OCI-LY7 (cell line): ENCODE measurements at regions not wholly inside any gene's neighbourhood (a gene's known extent, or its start where the extent isn't known, plus 50 kb on each side); places are given as distances from the start of the nearest gene placed in this dataset.

Experiments
- BruUV-seq: library from RNA; stranded (reverse); fragments of 400-500 nt; replicated peaks from 2 replicates; lab custom pipeline; 2021; lab: Mats Ljungman, UMichigan
- CTCF ChIA-PET: fragments of 300-600 bp; sonication (Branson Sonifier 250); formaldehyde crosslinking; loops from one replicate; lab custom pipeline; 2022; ENCODE audit warnings: antibody characterized with exemption; ENCODE audit not compliant: unreplicated experiment; lab: Charles Lee
- POLR2A ChIA-PET: fragments of 300-600 bp; sonication (Branson Sonifier 250); formaldehyde crosslinking; loops from one replicate; lab custom pipeline; 2022; ENCODE audit warnings: antibody characterized with exemption; lab: Charles Lee
- DNase-seq: peaks from one replicate; pipeline ENCODE4 v3.0.0-alpha.2; 2015; ENCODE audit warnings: low spot score
- H2AFZ ChIP-seq: fragments of 200-600 bp; sonication (generic), shearing (Covaris generic); 2 replicates; pipeline ENCODE4 v1.6.1; 2014; ENCODE audit warnings: mild to moderate bottlenecking, antibody characterized with exemption, low read length, moderate library complexity
- H3K27ac ChIP-seq: fragments of 200-600 bp; sonication (generic); 2 replicates; pipeline ENCODE4 v1.5.1; 2014; ENCODE audit warnings: mixed run types, low read depth, mild to moderate bottlenecking, moderate library complexity, low read length, inconsistent platforms; ENCODE audit not compliant: poor library complexity, severe bottlenecking
- H3K36me3 ChIP-seq: fragments of 200-600 bp; sonication (generic); 2 replicates; pipeline ENCODE4 v1.6.1; 2014; ENCODE audit warnings: mild to moderate bottlenecking, antibody characterized with exemption, low read length, moderate library complexity, mixed read lengths; ENCODE audit not compliant: insufficient read depth
- H3K4me1 ChIP-seq: fragments of 200-600 bp; sonication (generic); 2 replicates; pipeline ENCODE4 v1.5.1; 2014; ENCODE audit warnings: mild to moderate bottlenecking, low read length; ENCODE audit not compliant: insufficient read depth, poor library complexity, severe bottlenecking
- H3K4me2 ChIP-seq: fragments of 200-600 bp; sonication (generic); 2 replicates; pipeline ENCODE4 v1.6.1; 2014; ENCODE audit warnings: mild to moderate bottlenecking, low read length
- H3K4me3 ChIP-seq: fragments of 200-600 bp; sonication (generic); 2 replicates; pipeline ENCODE4 v1.5.1; 2014; ENCODE audit warnings: mild to moderate bottlenecking, low read depth, low read length; ENCODE audit not compliant: poor library complexity, severe bottlenecking
- H3K79me2 ChIP-seq: fragments of 200-600 bp; sonication (generic); 2 replicates; pipeline ENCODE4 v1.6.1; 2016; ENCODE audit warnings: low read depth, mild to moderate bottlenecking, low read length, moderate library complexity, mixed read lengths; ENCODE audit not compliant: insufficient read depth
- H3K9me2 ChIP-seq: fragments of 200-600 bp; sonication (generic); 2 replicates; pipeline ENCODE4 v1.6.1; 2016; ENCODE audit warnings: mild to moderate bottlenecking, low read length, mixed read lengths; ENCODE audit not compliant: insufficient read depth
- H3K9me3 ChIP-seq: fragments of 200-600 bp; sonication (generic); 2 replicates; pipeline ENCODE4 v1.6.1; 2014; ENCODE audit warnings: mild to moderate bottlenecking, mixed run types, low read length, mixed read lengths
- H4K20me1 ChIP-seq: fragments of 200-600 bp; sonication (generic); 2 replicates; pipeline ENCODE4 v1.6.1; 2014; ENCODE audit warnings: mild to moderate bottlenecking, antibody characterized with exemption, low read length, moderate library complexity, mixed read lengths; ENCODE audit not compliant: insufficient read depth
- CTCF ChIP-seq: fragments of 200-600 bp; sonication (generic); conservative IDR thresholded peaks from 2 replicates; pipeline ENCODE4 v1.5.1; 2014; ENCODE audit warnings: mild to moderate bottlenecking, antibody characterized with exemption, low read length, moderate library complexity, mixed read lengths
- EZH2phosphoT487 ChIP-seq: fragments of 200-600 bp; sonication (generic); IDR thresholded peaks from 2 replicates; pipeline ENCODE4 v1.6.1; 2018; ENCODE audit warnings: low read depth, borderline replicate concordance, mild to moderate bottlenecking, mixed run types, antibody characterized with exemption, low read length, moderate library complexity, mixed read lengths
- intact Hi-C: fragments of 100-400 bp; cut with micrococcal nuclease; formaldehyde crosslinking; loops from one replicate; pipeline ENCODE4 v1.10.0; 2022; ENCODE audit not compliant: unreplicated experiment

- no peaks in the 10 kb centered on the region for H3K4me1 ChIP-seq
- H3K4me2 ChIP-seq = no peak overlapping the region
- BruUV-seq = no TSS peak
- H3K79me2 ChIP-seq = no peaks in the 10 kb centered on the region
- H3K36me3 ChIP-seq = no peaks in the 10 kb centered on the region
- no peak overlapping the region for H3K27ac ChIP-seq
- TF ChIP-seq CTCF (no peak), EZH2phosphoT487 (no peak)
- H4K20me1 ChIP-seq = no peaks in the 10 kb centered on the region
- ChIA-PET POLR2A (no interaction called here), CTCF (no interaction called here)
- DNase-seq = no peak
- intact Hi-C loops = no loop called here
- no peaks in the 10 kb centered on the region for H3K9me2 ChIP-seq
- no peak overlapping the region for H3K4me3 ChIP-seq
- H2AFZ ChIP-seq = no peak overlapping the region
- H3K9me3 ChIP-seq = peaks cover 15% of the 10 kb centered on the region; the same call in 1 of the 2 replicates
Measured at GRCh38 chr20:51303731-51304670, 238.5 kb downstream of the NFATC2 start.

DNA sequence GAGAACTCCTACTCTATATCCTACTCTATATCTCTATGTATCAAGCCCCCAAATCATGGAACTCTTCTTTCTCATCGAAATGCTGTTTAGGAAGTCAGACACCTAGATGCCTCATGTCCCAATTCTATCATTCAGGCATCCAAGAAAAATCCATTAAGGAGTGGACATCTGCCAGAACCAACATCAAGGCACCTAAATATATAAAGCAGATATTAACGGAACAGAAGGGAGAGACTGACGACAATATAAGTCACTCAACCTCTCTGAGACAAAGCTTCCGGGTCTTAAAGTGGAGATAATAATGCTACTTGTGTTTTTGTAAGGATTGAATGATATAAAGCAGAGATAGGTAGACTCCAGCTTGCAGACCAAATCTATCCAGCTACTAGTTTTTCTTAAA lies 241.5 kb downstream of the NFATC2 start:
- no TSS peak for BruUV-seq
- H4K20me1 ChIP-seq = no peaks in the 10 kb centered on the region
- CTCF ChIA-PET = interaction anchor here (0.5 kb wide), 1 partner anchor 1848 kb away, joined by 3 read pairs; no protein-coding TSS in a partner anchor
- no peaks in the 10 kb centered on the region for H3K79me2 ChIP-seq
- POLR2A ChIA-PET = no interaction called here
- H3K9me3 ChIP-seq = peaks cover 15% of the 10 kb centered on the region; the same call in 1 of the 2 replicates
- intact Hi-C loops = no loop called here
- H3K9me2 ChIP-seq = no peaks in the 10 kb centered on the region
- H2AFZ ChIP-seq = no peak overlapping the region
- DNase-seq = no peak
- H3K36me3 ChIP-seq = no peaks in the 10 kb centered on the region
- no peaks in the 10 kb centered on the region for H3K4me1 ChIP-seq
- no peak overlapping the region for H3K4me3 ChIP-seq
- H3K4me2 ChIP-seq = no peak overlapping the region
- TF ChIP-seq CTCF = no peak
- TF ChIP-seq EZH2phosphoT487 = no peak
- H3K27ac ChIP-seq = no peak overlapping the region

DNA sequence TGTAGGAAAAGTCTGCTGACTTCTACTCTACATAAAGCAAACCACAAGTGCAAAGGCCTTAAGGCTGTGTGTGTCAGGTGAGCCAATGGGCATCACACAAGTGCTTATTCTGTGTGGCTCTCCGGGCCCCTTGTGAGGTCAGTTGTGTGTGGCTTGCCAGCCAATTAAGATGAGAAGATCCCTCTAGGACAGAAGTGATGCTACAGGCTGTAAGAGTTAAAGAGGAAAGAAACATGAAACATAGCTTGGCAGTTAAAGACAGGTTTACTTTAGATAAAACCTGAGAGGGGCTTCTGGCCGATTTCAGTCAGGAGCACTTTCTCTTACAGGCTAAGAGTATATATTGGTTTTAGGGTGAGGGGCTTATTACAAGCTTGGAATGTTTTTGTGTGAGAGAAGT lies 242.4 kb downstream of the NFATC2 start:
- ChIA-PET POLR2A (no interaction called here), CTCF (no interaction called here)
- no peaks in the 10 kb centered on the region for H3K4me1 ChIP-seq
- TF ChIP-seq CTCF (no peak), EZH2phosphoT487 (no peak)
- H3K9me3 ChIP-seq = peaks cover 15% of the 10 kb centered on the region; the same call in 1 of the 2 replicates
- intact Hi-C loops = no loop called here
- BruUV-seq = no TSS peak
- no peak for DNase-seq
- H3K4me3 ChIP-seq = no peak overlapping the region
- no peaks in the 10 kb centered on the region for H3K36me3 ChIP-seq
- H4K20me1 ChIP-seq = no peaks in the 10 kb centered on the region
- no peaks in the 10 kb centered on the region for H3K79me2 ChIP-seq
- H2AFZ ChIP-seq = no peak overlapping the region
- no peak overlapping the region for H3K4me2 ChIP-seq
- no peak overlapping the region for H3K27ac ChIP-seq
- no peaks in the 10 kb centered on the region for H3K9me2 ChIP-seq
